ENCODE measurements at regions not wholly inside any gene's neighbourhood (a gene's known extent, or its start where the extent isn't known, plus 50 kb on each side); places are given as distances from the start of the nearest gene placed in this dataset.

- no peak overlapping the region for H3K4me2 ChIP-seq (ENCODE audit: insufficient read depth, low read length)
These were observed 121.2 kb downstream of the TTLL2 start for GRCh38 chr6:167446046-167446445.

GRCh38 chr6:167446971-167447370 lies 122.1 kb downstream of the TTLL2 start:
- Histone ChIP-seq H3K27ac (ENCODE audit: low read depth, low read length) (no peak overlapping the region), H3K27me3 (ENCODE audit: insufficient read depth, low read length) (no peaks in the 10 kb centered on the region), H3K9me3 (ENCODE audit: low read depth, low read length) (no peaks in the 10 kb centered on the region), H2AFZ (ENCODE audit: low read length) (no peak overlapping the region), H3K4me2 (ENCODE audit: insufficient read depth, low read length) (no peak overlapping the region), H3K79me2 (ENCODE audit: insufficient read depth, low read length) (no peaks in the 10 kb centered on the region), H3K36me3 (ENCODE audit: insufficient read depth, low read length) (no peaks in the 10 kb centered on the region), H3K4me1 (ENCODE audit: insufficient read depth, low read length) (no peaks in the 10 kb centered on the region), H3K4me3 (ENCODE audit: insufficient read depth, low read length) (no peak overlapping the region), H4K20me1 (ENCODE audit: insufficient read depth, low read length) (no peaks in the 10 kb centered on the region)
- DNase-seq (ENCODE audit: insufficient read length, low spot score, missing footprints) = no peak
- TF ChIP-seq CTCF (IDR thresholded peaks at IDR 0.05; ENCODE audit: extremely low read depth, low read depth, low read length) = no peak

More at GRCh38 chr6:167446046-167446445, 121.2 kb downstream of the TTLL2 start:
- Histone ChIP-seq H2AFZ (ENCODE audit: low read length) (no peak overlapping the region), H3K9me3 (ENCODE audit: low read depth, low read length) (no peaks in the 10 kb centered on the region), H3K4me1 (ENCODE audit: insufficient read depth, low read length) (no peaks in the 10 kb centered on the region), H3K27me3 (ENCODE audit: insufficient read depth, low read length) (no peaks in the 10 kb centered on the region), H3K4me3 (ENCODE audit: insufficient read depth, low read length) (no peak overlapping the region), H3K27ac (ENCODE audit: low read depth, low read length) (no peak overlapping the region), H3K79me2 (ENCODE audit: insufficient read depth, low read length) (no peaks in the 10 kb centered on the region), H3K36me3 (ENCODE audit: insufficient read depth, low read length) (no peaks in the 10 kb centered on the region), H4K20me1 (ENCODE audit: insufficient read depth, low read length) (no peaks in the 10 kb centered on the region)
- no peak for DNase-seq (ENCODE audit: insufficient read length, low spot score, missing footprints)
- TF ChIP-seq CTCF (IDR thresholded peaks at IDR 0.05; ENCODE audit: extremely low read depth, low read depth, low read length) = no peak

- H4K20me1 ChIP-seq (ENCODE audit: insufficient read depth, low read length) = no peaks in the 10 kb centered on the region
- H3K4me2 ChIP-seq (ENCODE audit: insufficient read depth, low read length) = no peak overlapping the region
- no peaks in the 10 kb centered on the region for H3K9me3 ChIP-seq (ENCODE audit: low read depth, low read length)
- no peak overlapping the region for H3K27ac ChIP-seq (ENCODE audit: low read depth, low read length)
- H3K79me2 ChIP-seq (ENCODE audit: insufficient read depth, low read length) = no peaks in the 10 kb centered on the region
- H3K36me3 ChIP-seq (ENCODE audit: insufficient read depth, low read length) = no peaks in the 10 kb centered on the region
- H3K27me3 ChIP-seq (ENCODE audit: insufficient read depth, low read length) = no peaks in the 10 kb centered on the region
- no peak for TF ChIP-seq CTCF (IDR thresholded peaks at IDR 0.05; ENCODE audit: extremely low read depth, low read depth, low read length)
- no peak for DNase-seq (ENCODE audit: insufficient read length, low spot score, missing footprints)
- H2AFZ ChIP-seq (ENCODE audit: low read length) = no peak overlapping the region
- no peaks in the 10 kb centered on the region for H3K4me1 ChIP-seq (ENCODE audit: insufficient read depth, low read length)
- H3K4me3 ChIP-seq (ENCODE audit: insufficient read depth, low read length) = no peak overlapping the region
These were observed 123.5 kb downstream of the TTLL2 start for GRCh38 chr6:167448378-167448777.

DNA sequence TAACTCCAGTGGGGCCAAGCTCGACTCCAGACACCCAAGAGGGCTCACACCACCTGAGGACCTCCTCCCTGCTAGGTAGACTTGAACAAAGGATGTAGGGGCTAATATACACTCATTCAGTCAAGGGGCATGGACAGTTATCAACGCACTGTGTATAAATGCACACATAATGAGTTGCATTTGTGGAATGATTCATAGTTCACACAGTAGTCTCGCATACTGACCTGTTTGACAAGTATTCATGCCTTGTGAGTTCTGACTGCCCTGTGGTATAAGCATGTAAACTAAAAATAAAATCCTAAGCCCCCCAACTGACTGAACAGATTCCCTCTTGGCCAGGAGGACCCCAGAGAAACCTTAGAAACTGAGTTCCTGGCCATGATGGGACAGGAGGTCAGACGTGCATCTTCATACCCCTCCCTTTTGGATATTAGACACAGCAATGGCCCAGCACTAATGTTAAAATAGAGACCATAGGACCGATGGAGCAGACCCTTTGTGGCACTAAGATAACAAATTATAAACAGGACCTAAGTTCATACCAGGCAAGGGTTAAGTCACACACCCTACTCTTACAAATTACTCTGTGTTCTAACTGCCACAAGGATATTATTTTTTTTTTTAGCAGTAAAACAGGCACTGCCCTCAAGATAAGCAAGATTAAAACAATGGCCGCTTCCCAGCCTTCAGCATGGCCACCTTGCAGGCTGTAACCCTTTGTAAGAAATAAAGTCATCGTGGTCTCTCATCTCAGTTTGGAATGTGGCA lies 124.4 kb downstream of the TTLL2 start:
- Histone ChIP-seq H3K79me2 (ENCODE audit: insufficient read depth, low read length) (no peaks in the 10 kb centered on the region), H2AFZ (ENCODE audit: low read length) (no peak overlapping the region), H3K36me3 (ENCODE audit: insufficient read depth, low read length) (no peaks in the 10 kb centered on the region), H3K9me3 (ENCODE audit: low read depth, low read length) (peaks cover 4% of the 10 kb centered on the region), H3K4me1 (ENCODE audit: insufficient read depth, low read length) (no peaks in the 10 kb centered on the region), H3K4me2 (ENCODE audit: insufficient read depth, low read length) (no peak overlapping the region), H3K27ac (ENCODE audit: low read depth, low read length) (no peak overlapping the region), H3K27me3 (ENCODE audit: insufficient read depth, low read length) (no peaks in the 10 kb centered on the region), H4K20me1 (ENCODE audit: insufficient read depth, low read length) (no peaks in the 10 kb centered on the region), H3K4me3 (ENCODE audit: insufficient read depth, low read length) (no peak overlapping the region)
- no peak for DNase-seq (ENCODE audit: insufficient read length, low spot score, missing footprints)
- no peak for TF ChIP-seq CTCF (IDR thresholded peaks at IDR 0.05; ENCODE audit: extremely low read depth, low read depth, low read length)

Measured in osteoblast (primary cell).